Keratinocyte (primary cell): ENCODE measurements at regions not wholly inside any gene's neighbourhood (a gene's known extent, or its start where the extent isn't known, plus 50 kb on each side); places are given as distances from the start of the nearest gene placed in this dataset.

Experiments
- DNase-seq: peaks from one replicate; pipeline ENCODE4 v3.0.0-alpha.2; 2011; ENCODE audit warnings: low read depth, missing footprints, low spot score
- FAIRE-seq: peaks from 2 replicates; lab custom pipeline; 2011; peaks lifted over from hg19 to GRCh38; lab: Jason Lieb, UNC
- H2AFZ ChIP-seq: 2 replicates; pipeline ENCODE4 v1.6.0; 2012; ENCODE audit warnings: low read length, control low read depth, inconsistent platforms; ENCODE audit not compliant: control insufficient read depth
- H3K27ac ChIP-seq: 2 replicates; pipeline ENCODE4 v1.5.1; 2011; ENCODE audit warnings: low read length; ENCODE audit not compliant: control insufficient read depth, insufficient read depth
- H3K27me3 ChIP-seq: 3 replicates; pipeline ENCODE4 v1.6.0; 2011; ENCODE audit warnings: low read length; ENCODE audit not compliant: control insufficient read depth, insufficient read depth; ENCODE audit errors: extremely low read depth
- H3K36me3 ChIP-seq, 2 experiments: 2 replicates in 1 of 2; 3 replicates in 1 of 2; pipeline ENCODE4 v1.5.1; 2011; ENCODE audit warnings: low read length in 2 of 2, mild to moderate bottlenecking in 1 of 2; ENCODE audit not compliant: control insufficient read depth in 2 of 2, insufficient read depth in 2 of 2; ENCODE audit errors: extremely low read depth in 1 of 2
- H3K4me1 ChIP-seq: 3 replicates; pipeline ENCODE4 v1.5.1; 2011; ENCODE audit warnings: low read length; ENCODE audit not compliant: control insufficient read depth, insufficient read depth; ENCODE audit errors: extremely low read depth
- H3K4me2 ChIP-seq: 3 replicates; pipeline ENCODE4 v1.6.0; 2011; ENCODE audit warnings: low read depth, low read length; ENCODE audit not compliant: control insufficient read depth, insufficient read depth; ENCODE audit errors: extremely low read depth
- H3K4me3 ChIP-seq, 3 experiments: fragments of 200-600 bp in 1 of 3; sonication (generic) in 1 of 3; 2 replicates in 2 of 3; 3 replicates in 1 of 3; pipeline ENCODE4 v1.5.1; 2011 to 2016; ENCODE audit warnings: low read length in 3 of 3, mild to moderate bottlenecking in 3 of 3, control low read depth in 2 of 3, inconsistent platforms in 1 of 3, low read depth in 1 of 3, mixed read lengths in 1 of 3, mixed run types in 1 of 3, moderate library complexity in 1 of 3; ENCODE audit not compliant: control insufficient read depth in 2 of 3, insufficient read depth in 2 of 3; ENCODE audit errors: extremely low read depth in 1 of 3
- H3K79me2 ChIP-seq: 2 replicates; pipeline ENCODE4 v1.6.0; 2012; ENCODE audit warnings: low read length; ENCODE audit not compliant: control insufficient read depth, insufficient read depth
- H3K9ac ChIP-seq: 3 replicates; pipeline ENCODE4 v1.6.0; 2011; ENCODE audit warnings: low read length; ENCODE audit not compliant: control insufficient read depth, insufficient read depth; ENCODE audit errors: extremely low read depth
- H3K9me1 ChIP-seq: 3 replicates; pipeline ENCODE4 v1.6.0; 2011; ENCODE audit warnings: low read length; ENCODE audit not compliant: control insufficient read depth, insufficient read depth; ENCODE audit errors: extremely low read depth
- H3K9me3 ChIP-seq: 2 replicates; pipeline ENCODE4 v1.5.1; 2012; ENCODE audit warnings: low read depth, low read length; ENCODE audit not compliant: control insufficient read depth
- H4K20me1 ChIP-seq: 3 replicates; pipeline ENCODE4 v1.6.0; 2011; ENCODE audit warnings: low read length; ENCODE audit not compliant: control insufficient read depth, insufficient read depth; ENCODE audit errors: extremely low read depth
- CTCF ChIP-seq, 3 experiments: IDR thresholded peaks in 1 of 3; conservative IDR thresholded peaks in 1 of 3; optimal IDR thresholded peaks in 1 of 3; 2 replicates in 2 of 3; 3 replicates in 1 of 3; pipeline versions ENCODE3 to v1.5.1; 2011; ENCODE audit warnings: low read length in 3 of 3, mild to moderate bottlenecking in 3 of 3, moderate library complexity in 2 of 3, control low read depth in 1 of 3, inconsistent platforms in 1 of 3; ENCODE audit not compliant: insufficient read depth in 2 of 3; ENCODE audit errors: extremely low read depth in 1 of 3
- EZH2 ChIP-seq: IDR thresholded peaks from one replicate; pipeline ENCODE4 v1.6.1; 2012; ENCODE audit warnings: inconsistent platforms, mild to moderate bottlenecking, low read length, moderate library complexity
- dilution Hi-C: fragments of 300-500 bp; cut with MboI; formaldehyde crosslinking; loops from one replicate; pipeline ENCODE4 v1.7.0; 2020; ENCODE audit warnings: low sequenced_read_pairs; ENCODE audit not compliant: extremely low pct_ligation_motif_present

GRCh38 chr4:81351654-81352445 lies 119.9 kb downstream of the RASGEF1B start:
- H3K9me3 ChIP-seq, result no peaks in the 10 kb centered on the region
- TF ChIP-seq EZH2 (no peak), CTCF (optimal IDR thresholded peaks at IDR 0.05 in 1 of 3, IDR thresholded peaks at IDR 0.05 in 1 of 3, conservative IDR thresholded peaks at IDR 0.05 in 1 of 3; ENCODE audit: extremely low read depth in 1 of 3, insufficient read depth in 2 of 3, low read length in 3 of 3) (peak; percentile 80 to 87 (median 86))
- FAIRE-seq (peak; percentile 80), DNase-seq (peak; percentile 45)
- H3K4me1 ChIP-seq, result no peaks in the 10 kb centered on the region
- H3K36me3 ChIP-seq, result no peaks in the 10 kb centered on the region
- no peak overlapping the region for H3K4me2 ChIP-seq
- H3K79me2 ChIP-seq, result no peaks in the 10 kb centered on the region
- H3K4me3 ChIP-seq, result no peak overlapping the region
- H2AFZ ChIP-seq, result no peak overlapping the region
- H3K27me3 ChIP-seq, result no peaks in the 10 kb centered on the region
- no peaks in the 10 kb centered on the region for H3K9me1 ChIP-seq
- H3K9ac ChIP-seq, result no peak overlapping the region
- no peak overlapping the region for H3K27ac ChIP-seq
- H4K20me1 ChIP-seq, result no peaks in the 10 kb centered on the region
- dilution Hi-C loops, result no loop called here

- Histone ChIP-seq H3K9ac (no peak overlapping the region), H3K27ac (no peak overlapping the region), H3K36me3 (no peaks in the 10 kb centered on the region), H3K9me3 (no peaks in the 10 kb centered on the region), H4K20me1 (no peaks in the 10 kb centered on the region), H3K4me1 (no peaks in the 10 kb centered on the region), H3K79me2 (no peaks in the 10 kb centered on the region), H3K27me3 (no peaks in the 10 kb centered on the region), H3K4me2 (no peak overlapping the region), H2AFZ (no peak overlapping the region), H3K4me3 (no peak overlapping the region), H3K9me1 (no peaks in the 10 kb centered on the region)
- FAIRE-seq (no peak), DNase-seq (no peak)
- TF ChIP-seq EZH2 (no peak), CTCF (optimal IDR thresholded peaks at IDR 0.05 in 1 of 3, IDR thresholded peaks at IDR 0.05 in 1 of 3, conservative IDR thresholded peaks at IDR 0.05 in 1 of 3; ENCODE audit: extremely low read depth in 1 of 3, insufficient read depth in 2 of 3, low read length in 3 of 3) (no peak)
- dilution Hi-C loops, result no loop called here
Measured at GRCh38 chr4:81350040-81350439, 121.7 kb downstream of the RASGEF1B start.
